ENCODE measurements at regions not wholly inside any gene's neighbourhood (a gene's known extent, or its start where the extent isn't known, plus 50 kb on each side); places are given as distances from the start of the nearest gene placed in this dataset.

DNA sequence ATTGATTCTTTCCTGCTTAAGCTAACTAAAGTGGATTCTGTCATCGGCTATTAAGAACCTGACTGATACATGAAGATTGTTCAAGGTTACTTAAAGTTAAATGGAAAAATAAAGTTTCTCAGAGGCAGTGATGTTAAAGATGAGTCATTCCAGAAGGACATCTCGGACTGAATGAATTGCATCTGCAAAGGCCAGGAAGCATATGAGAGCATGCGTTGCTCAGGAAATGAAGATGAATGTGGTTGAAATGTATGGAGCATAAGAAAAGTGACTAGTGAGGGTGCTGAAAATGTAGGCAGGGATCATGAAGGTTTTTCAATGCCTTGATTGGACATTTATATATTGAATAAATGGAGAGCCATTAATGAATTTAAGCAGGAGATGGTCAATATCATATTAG lies 133.9 kb upstream of the GHITM start:
- Histone ChIP-seq H3K4me1 (ENCODE audit: low read length) (no peaks in the 10 kb centered on the region), H3K4me2 (ENCODE audit: low read length) (no peak overlapping the region), H4K20me1 (ENCODE audit: insufficient read depth, low read length) (no peaks in the 10 kb centered on the region), H3K9me3 (ENCODE audit: insufficient read depth, low read length) (no peaks in the 10 kb centered on the region), H3K27me3 (ENCODE audit: low read depth, low read length) (peaks cover 11% of the 10 kb centered on the region), H3K27ac (ENCODE audit: low read length) (no peak overlapping the region), H2AFZ (ENCODE audit: low read depth, low read length) (no peak overlapping the region), H3K79me2 (ENCODE audit: low read length) (no peaks in the 10 kb centered on the region), H3K4me3 (ENCODE audit: low read length) (no peak overlapping the region), H3K9ac (ENCODE audit: low read length) (no peak overlapping the region), H3K36me3 (replicated peaks; ENCODE audit: low read depth, low read length) (no peaks in the 10 kb centered on the region)
- no peak for TF ChIP-seq EZH2phosphoT487 (IDR thresholded peaks at IDR 0.05; ENCODE audit: low read depth)
- TF ChIP-seq, protein P1, sequence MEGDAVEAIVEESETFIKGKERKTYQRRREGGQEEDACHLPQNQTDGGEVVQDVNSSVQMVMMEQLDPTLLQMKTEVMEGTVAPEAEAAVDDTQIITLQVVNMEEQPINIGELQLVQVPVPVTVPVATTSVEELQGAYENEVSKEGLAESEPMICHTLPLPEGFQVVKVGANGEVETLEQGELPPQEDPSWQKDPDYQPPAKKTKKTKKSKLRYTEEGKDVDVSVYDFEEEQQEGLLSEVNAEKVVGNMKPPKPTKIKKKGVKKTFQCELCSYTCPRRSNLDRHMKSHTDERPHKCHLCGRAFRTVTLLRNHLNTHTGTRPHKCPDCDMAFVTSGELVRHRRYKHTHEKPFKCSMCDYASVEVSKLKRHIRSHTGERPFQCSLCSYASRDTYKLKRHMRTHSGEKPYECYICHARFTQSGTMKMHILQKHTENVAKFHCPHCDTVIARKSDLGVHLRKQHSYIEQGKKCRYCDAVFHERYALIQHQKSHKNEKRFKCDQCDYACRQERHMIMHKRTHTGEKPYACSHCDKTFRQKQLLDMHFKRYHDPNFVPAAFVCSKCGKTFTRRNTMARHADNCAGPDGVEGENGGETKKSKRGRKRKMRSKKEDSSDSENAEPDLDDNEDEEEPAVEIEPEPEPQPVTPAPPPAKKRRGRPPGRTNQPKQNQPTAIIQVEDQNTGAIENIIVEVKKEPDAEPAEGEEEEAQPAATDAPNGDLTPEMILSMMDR (IDR thresholded peaks at IDR 0.05; ENCODE audit: low read depth, low read length), result no peak

DNA sequence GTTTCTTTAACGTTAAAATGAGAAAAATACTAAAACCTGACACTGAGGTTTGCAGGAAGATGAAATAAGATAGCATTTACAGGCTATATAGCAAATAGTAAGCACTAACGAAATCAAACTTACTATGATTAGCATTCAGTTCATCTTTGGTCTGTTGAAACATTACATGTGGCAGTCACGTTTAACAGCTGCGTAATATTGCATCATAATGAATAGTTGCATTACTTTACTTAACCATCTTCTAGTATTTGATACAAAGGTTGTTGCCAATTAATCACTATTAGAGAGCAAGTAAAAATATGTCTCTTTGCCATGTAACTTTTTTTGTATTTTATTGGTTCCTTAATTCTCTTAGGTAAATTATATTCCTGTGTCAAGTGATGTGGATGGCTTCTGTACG lies 131.8 kb upstream of the GHITM start:
- Histone ChIP-seq H3K27me3 (ENCODE audit: low read depth, low read length) (peaks cover 11% of the 10 kb centered on the region), H3K36me3 (replicated peaks; ENCODE audit: low read depth, low read length) (no peaks in the 10 kb centered on the region)

DNA sequence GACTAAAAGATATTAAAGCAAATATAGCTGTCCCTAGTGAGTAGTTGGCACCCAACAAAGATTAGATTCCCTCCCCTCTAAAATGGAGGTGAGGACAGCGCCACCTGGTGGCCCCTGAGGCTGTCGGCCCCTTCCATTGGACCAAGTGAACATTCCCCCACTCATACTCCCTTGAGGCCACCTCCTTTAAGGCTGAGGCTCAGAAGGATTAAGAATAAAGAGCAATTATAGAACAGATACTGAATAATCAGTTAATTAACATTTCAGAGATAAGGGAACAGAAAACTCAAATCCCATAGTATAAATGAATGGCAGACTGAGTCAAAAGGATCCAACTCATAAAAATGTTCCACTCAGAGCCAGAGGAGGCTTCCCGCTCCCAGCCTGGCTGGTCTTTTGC lies 130.4 kb upstream of the GHITM start:
- Histone ChIP-seq H3K4me2 (ENCODE audit: low read length) (no peak overlapping the region), H3K36me3 (replicated peaks; ENCODE audit: low read depth, low read length) (no peaks in the 10 kb centered on the region), H2AFZ (ENCODE audit: low read depth, low read length) (no peak overlapping the region), H3K27me3 (ENCODE audit: low read depth, low read length) (peaks cover 11% of the 10 kb centered on the region), H3K9me3 (ENCODE audit: insufficient read depth, low read length) (no peaks in the 10 kb centered on the region), H3K79me2 (ENCODE audit: low read length) (no peaks in the 10 kb centered on the region), H4K20me1 (ENCODE audit: insufficient read depth, low read length) (no peaks in the 10 kb centered on the region), H3K9ac (ENCODE audit: low read length) (no peak overlapping the region), H3K4me1 (ENCODE audit: low read length) (peaks cover 10% of the 10 kb centered on the region), H3K27ac (ENCODE audit: low read length) (no peak overlapping the region), H3K4me3 (ENCODE audit: low read length) (no peak overlapping the region)
- no peak for TF ChIP-seq EZH2phosphoT487 (IDR thresholded peaks at IDR 0.05; ENCODE audit: low read depth)
- TF ChIP-seq, protein P1 (IDR thresholded peaks at IDR 0.05; ENCODE audit: low read depth, low read length), result peak; percentile 84

More for the DNA sequence above, 131.8 kb upstream of the GHITM start:
- TF ChIP-seq, protein P1 (IDR thresholded peaks at IDR 0.05; ENCODE audit: low read depth, low read length), result no peak
- TF ChIP-seq EZH2phosphoT487 (IDR thresholded peaks at IDR 0.05; ENCODE audit: low read depth), result no peak
- Histone ChIP-seq H3K79me2 (ENCODE audit: low read length) (no peaks in the 10 kb centered on the region), H4K20me1 (ENCODE audit: insufficient read depth, low read length) (no peaks in the 10 kb centered on the region), H3K4me2 (ENCODE audit: low read length) (no peak overlapping the region), H2AFZ (ENCODE audit: low read depth, low read length) (no peak overlapping the region), H3K9me3 (ENCODE audit: insufficient read depth, low read length) (no peaks in the 10 kb centered on the region), H3K27ac (ENCODE audit: low read length) (no peak overlapping the region), H3K9ac (ENCODE audit: low read length) (no peak overlapping the region), H3K4me1 (ENCODE audit: low read length) (no peaks in the 10 kb centered on the region), H3K4me3 (ENCODE audit: low read length) (no peak overlapping the region)

DNA sequence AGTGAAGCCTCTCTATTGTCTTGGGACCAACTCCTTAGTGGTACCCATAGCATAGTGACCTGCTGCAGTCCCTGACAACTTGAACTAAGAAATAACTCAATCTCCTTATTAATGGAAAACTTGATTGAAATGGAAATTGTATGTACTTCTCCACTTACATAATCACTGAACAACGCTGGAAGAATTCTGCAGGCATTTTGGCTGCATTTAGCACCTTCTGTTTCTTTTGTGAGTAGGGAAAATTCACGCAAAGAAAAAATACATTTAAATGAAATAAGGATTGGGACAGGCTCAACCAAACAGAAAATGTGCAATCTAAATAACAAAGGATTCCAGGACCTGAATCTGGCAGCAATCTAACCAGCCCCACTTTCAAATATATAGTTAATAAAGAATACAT lies 126.9 kb upstream of the GHITM start:
- Histone ChIP-seq H2AFZ (ENCODE audit: low read depth, low read length) (no peak overlapping the region), H3K4me1 (ENCODE audit: low read length) (peaks cover 10% of the 10 kb centered on the region), H3K36me3 (replicated peaks; ENCODE audit: low read depth, low read length) (no peaks in the 10 kb centered on the region), H3K27ac (ENCODE audit: low read length) (no peak overlapping the region), H3K4me2 (ENCODE audit: low read length) (no peak overlapping the region), H3K9me3 (ENCODE audit: insufficient read depth, low read length) (no peaks in the 10 kb centered on the region), H4K20me1 (ENCODE audit: insufficient read depth, low read length) (no peaks in the 10 kb centered on the region), H3K79me2 (ENCODE audit: low read length) (no peaks in the 10 kb centered on the region), H3K4me3 (ENCODE audit: low read length) (no peak overlapping the region), H3K9ac (ENCODE audit: low read length) (no peak overlapping the region), H3K27me3 (ENCODE audit: low read depth, low read length) (peaks cover 10% of the 10 kb centered on the region; the same call in 1 of the 2 replicates)
- TF ChIP-seq EZH2phosphoT487 (IDR thresholded peaks at IDR 0.05; ENCODE audit: low read depth), result no peak
- TF ChIP-seq, protein P1 (IDR thresholded peaks at IDR 0.05; ENCODE audit: low read depth, low read length), result no peak
